Right lobe of liver (tissue), 4 donors: ENCODE measurements at regions not wholly inside any gene's neighbourhood (a gene's known extent, or its start where the extent isn't known, plus 50 kb on each side); places are given as distances from the start of the nearest gene placed in this dataset.

Experiments
- POLR2A ChIP-seq: fragments of 450-650 bp; IDR thresholded peaks from one replicate; pipeline ENCODE4 v1.6.1; 2017; ENCODE audit warnings: antibody characterized with exemption, mild to moderate bottlenecking
- TF ChIP-seq, protein P1 (sequence below), 4 donors: fragments of 200-600 bp in 3 of 4; fragments of 450-650 bp in 1 of 4; IDR thresholded peaks; one replicate each; pipeline versions ENCODE4 v1.5.1 to v1.8.0; 2016 to 2022; ENCODE audit warnings: antibody characterized with exemption in 4 of 4, mild to moderate bottlenecking in 2 of 4
- donor health status: DM: no; HTN: no; CAD: no.
- donor health status: DM: no; HTN: no; CAD: no.
- donor health status: DM: no; HTN: yes; CAD: no.

DNA sequence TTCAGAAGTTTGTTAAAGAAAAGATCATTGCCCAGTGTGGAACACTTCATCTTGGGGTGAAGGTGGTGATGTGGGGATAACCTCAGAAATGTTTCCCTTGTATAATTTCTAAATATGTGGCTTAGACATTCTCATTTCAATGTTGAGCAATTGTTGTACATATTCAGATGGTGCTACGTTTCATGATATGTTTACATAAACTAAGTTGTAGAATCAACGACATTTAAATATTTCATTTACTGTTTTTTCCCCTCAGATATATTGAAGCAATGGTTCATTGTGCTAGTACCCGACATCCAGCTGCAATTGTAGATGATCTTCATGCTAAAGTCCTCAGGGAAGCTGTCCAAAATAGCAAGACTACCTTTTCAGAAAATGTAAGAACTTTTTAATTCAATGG is 92.6 kb downstream of the BLTP1 start:
- TF ChIP-seq, protein P1, sequence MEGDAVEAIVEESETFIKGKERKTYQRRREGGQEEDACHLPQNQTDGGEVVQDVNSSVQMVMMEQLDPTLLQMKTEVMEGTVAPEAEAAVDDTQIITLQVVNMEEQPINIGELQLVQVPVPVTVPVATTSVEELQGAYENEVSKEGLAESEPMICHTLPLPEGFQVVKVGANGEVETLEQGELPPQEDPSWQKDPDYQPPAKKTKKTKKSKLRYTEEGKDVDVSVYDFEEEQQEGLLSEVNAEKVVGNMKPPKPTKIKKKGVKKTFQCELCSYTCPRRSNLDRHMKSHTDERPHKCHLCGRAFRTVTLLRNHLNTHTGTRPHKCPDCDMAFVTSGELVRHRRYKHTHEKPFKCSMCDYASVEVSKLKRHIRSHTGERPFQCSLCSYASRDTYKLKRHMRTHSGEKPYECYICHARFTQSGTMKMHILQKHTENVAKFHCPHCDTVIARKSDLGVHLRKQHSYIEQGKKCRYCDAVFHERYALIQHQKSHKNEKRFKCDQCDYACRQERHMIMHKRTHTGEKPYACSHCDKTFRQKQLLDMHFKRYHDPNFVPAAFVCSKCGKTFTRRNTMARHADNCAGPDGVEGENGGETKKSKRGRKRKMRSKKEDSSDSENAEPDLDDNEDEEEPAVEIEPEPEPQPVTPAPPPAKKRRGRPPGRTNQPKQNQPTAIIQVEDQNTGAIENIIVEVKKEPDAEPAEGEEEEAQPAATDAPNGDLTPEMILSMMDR (IDR thresholded peaks at IDR 0.05): no peak
- TF ChIP-seq POLR2A: no peak
